Calu3 (cell line): ENCODE measurements at regions not wholly inside any gene's neighbourhood (a gene's known extent, or its start where the extent isn't known, plus 50 kb on each side); places are given as distances from the start of the nearest gene placed in this dataset.

Experiments used
- BruUV-seq: library from RNA; stranded (reverse); fragments of 400-500 nt; replicated peaks from 2 replicates; lab custom pipeline; 2021; lab: Mats Ljungman, UMichigan
- CTCF ChIA-PET: fragments of 300-600 bp; sonication (Branson Sonifier 250); formaldehyde crosslinking; loops from one replicate; lab custom pipeline; 2022; ENCODE audit warnings: antibody characterized with exemption; lab: Charles Lee
- DNase-seq: peaks from one replicate; pipeline ENCODE4 v3.0.0; 2022
- H3K27ac Mint-ChIP-seq: one replicate; pipeline ENCODE4 v1.8.0; 2022; ENCODE audit warnings: mixed read lengths; ENCODE audit not compliant: unreplicated experiment
- H3K27me3 Mint-ChIP-seq: one replicate; pipeline ENCODE4 v1.8.0; 2022; ENCODE audit warnings: mixed read lengths; ENCODE audit not compliant: unreplicated experiment
- H3K36me3 Mint-ChIP-seq: one replicate; pipeline ENCODE4 v1.8.0; 2022; ENCODE audit warnings: mild to moderate bottlenecking, moderate library complexity, mixed read lengths; ENCODE audit not compliant: insufficient read depth, unreplicated experiment
- H3K4me1 Mint-ChIP-seq: one replicate; pipeline ENCODE4 v1.8.0; 2022; ENCODE audit warnings: mild to moderate bottlenecking, low read depth, mixed read lengths; ENCODE audit not compliant: unreplicated experiment
- H3K4me3 Mint-ChIP-seq: one replicate; pipeline ENCODE4 v1.8.0; 2022; ENCODE audit warnings: mild to moderate bottlenecking, low read depth, moderate library complexity, mixed read lengths; ENCODE audit not compliant: unreplicated experiment
- H3K9me3 Mint-ChIP-seq: one replicate; pipeline ENCODE4 v1.8.0; 2022; ENCODE audit warnings: low read depth, mixed read lengths; ENCODE audit not compliant: unreplicated experiment
- CTCF ChIP-seq: fragments of 200-600 bp; IDR thresholded peaks from one replicate; pipeline ENCODE4 v1.8.0; 2022; ENCODE audit warnings: antibody characterized with exemption; ENCODE audit not compliant: unreplicated experiment
- intact Hi-C: fragments of 100-400 bp; cut with micrococcal nuclease; formaldehyde crosslinking; loops from one replicate; pipeline ENCODE4 v1.10.0; 2022; ENCODE audit not compliant: unreplicated experiment

GRCh38 chr2:12931186-12931844 is 214.6 kb downstream of the TRIB2 start:
- no peaks in the 10 kb centered on the region for H3K27me3 Mint-ChIP-seq
- no peaks in the 10 kb centered on the region for H3K4me1 Mint-ChIP-seq
- no TSS peak for BruUV-seq
- H3K27ac Mint-ChIP-seq = no peak overlapping the region
- peak; percentile 7 for DNase-seq
- CTCF ChIA-PET = interaction anchor here (0.6 to 2.2 kb wide), 6 partner anchors 34 to 1101 kb away, joined by 3 to 9 read pairs (median 6); partner anchors contain the start of gene TRIB2
- H3K9me3 Mint-ChIP-seq = no peaks in the 10 kb centered on the region
- intact Hi-C loops = loop anchor here (2.0 to 5.0 kb wide), 3 partner anchors 214 to 499 kb away; partner anchors contain the start of gene TRIB2
- peak; percentile 44 for TF ChIP-seq CTCF
- H3K4me3 Mint-ChIP-seq = no peak overlapping the region
- no peaks in the 10 kb centered on the region for H3K36me3 Mint-ChIP-seq

DNA sequence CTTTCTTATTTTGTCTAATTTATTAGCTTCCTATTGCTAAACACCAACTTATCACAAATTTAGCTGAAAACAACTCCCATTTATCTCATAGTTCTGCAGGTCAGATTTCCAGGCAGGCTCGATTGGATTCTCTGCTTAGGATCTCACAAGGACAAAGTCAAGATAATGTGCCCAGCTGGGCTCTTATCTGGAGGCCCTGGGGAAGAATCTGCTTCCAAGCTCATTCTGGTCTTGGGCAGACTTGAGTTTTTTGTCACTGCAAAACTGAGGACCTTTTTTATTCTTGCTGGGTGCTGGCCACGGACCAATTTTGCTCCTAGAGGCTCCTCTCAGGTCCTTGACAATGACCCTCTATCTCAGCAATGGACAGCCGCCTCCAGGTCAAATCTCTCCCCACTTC is 215.5 kb downstream of the TRIB2 start:
- Mint-ChIP-seq H3K4me1 (no peaks in the 10 kb centered on the region), H3K4me3 (no peak overlapping the region), H3K27ac (no peak overlapping the region), H3K27me3 (no peaks in the 10 kb centered on the region), H3K9me3 (no peaks in the 10 kb centered on the region), H3K36me3 (no peaks in the 10 kb centered on the region)
- intact Hi-C loops = loop anchor here (5.0 kb wide), 2 partner anchors 215 to 255 kb away; partner anchors contain the start of gene TRIB2
- no peak for TF ChIP-seq CTCF
- DNase-seq = no peak
- CTCF ChIA-PET = interaction anchor here (2.2 kb wide), 1 partner anchor 1102 kb away, joined by 9 read pairs; no protein-coding TSS in a partner anchor
- BruUV-seq = no TSS peak

GRCh38 chr2:12934146-12934756 is 217.5 kb downstream of the TRIB2 start:
- no TSS peak for BruUV-seq
- intact Hi-C loops = loop anchor here (5.0 kb wide), 2 partner anchors 217 to 257 kb away; partner anchors contain the start of gene TRIB2
- H3K4me1 Mint-ChIP-seq = no peaks in the 10 kb centered on the region
- DNase-seq = no peak
- CTCF ChIA-PET = interaction anchor here (0.6 kb wide), 1 partner anchor 413 kb away, joined by 4 read pairs; no protein-coding TSS in a partner anchor
- no peaks in the 10 kb centered on the region for H3K9me3 Mint-ChIP-seq
- TF ChIP-seq CTCF = no peak
- no peak overlapping the region for H3K27ac Mint-ChIP-seq
- H3K36me3 Mint-ChIP-seq = no peaks in the 10 kb centered on the region
- no peaks in the 10 kb centered on the region for H3K27me3 Mint-ChIP-seq
- no peak overlapping the region for H3K4me3 Mint-ChIP-seq

GRCh38 chr2:12935222-12935621 is 218.5 kb downstream of the TRIB2 start:
- no peak for TF ChIP-seq CTCF
- CTCF ChIA-PET = no interaction called here
- DNase-seq = no peak
- Mint-ChIP-seq H3K4me3 (no peak overlapping the region), H3K27ac (no peak overlapping the region), H3K4me1 (no peaks in the 10 kb centered on the region), H3K27me3 (no peaks in the 10 kb centered on the region), H3K9me3 (no peaks in the 10 kb centered on the region), H3K36me3 (no peaks in the 10 kb centered on the region)
- BruUV-seq = no TSS peak
- intact Hi-C loops = no loop called here
